Karpas-422 (cell line): ENCODE measurements at regions not wholly inside any gene's neighbourhood (a gene's known extent, or its start where the extent isn't known, plus 50 kb on each side); places are given as distances from the start of the nearest gene placed in this dataset.

Source experiments
- DNase-seq: peaks from one replicate; pipeline ENCODE4 v3.0.0-alpha.2; 2015
- H2AFZ ChIP-seq: fragments of 200-600 bp; sonication (generic); 2 replicates; pipeline ENCODE4 v1.6.1; 2014; ENCODE audit warnings: antibody characterized with exemption, low read length, mixed read lengths
- H3K27ac ChIP-seq: fragments of 200-600 bp; sonication (generic); 2 replicates; pipeline ENCODE4 v1.5.1; 2014; ENCODE audit warnings: mild to moderate bottlenecking, low read length, moderate library complexity
- H3K27me3 ChIP-seq: fragments of 200-600 bp; sonication (generic); 2 replicates; pipeline ENCODE4 v1.6.1; 2014; ENCODE audit warnings: low read length, mixed read lengths
- H3K36me3 ChIP-seq: fragments of 200-600 bp; sonication (generic); 2 replicates; pipeline ENCODE4 v1.6.1; 2014; ENCODE audit warnings: low read length, mixed read lengths; ENCODE audit not compliant: insufficient read depth
- H3K4me1 ChIP-seq: fragments of 200-600 bp; sonication (generic); 2 replicates; pipeline ENCODE4 v1.6.1; 2014; ENCODE audit warnings: mild to moderate bottlenecking, low read length, mixed read lengths
- H3K4me2 ChIP-seq: fragments of 200-600 bp; sonication (generic); 2 replicates; pipeline ENCODE4 v1.6.1; 2014; ENCODE audit warnings: low read length, low read depth, mild to moderate bottlenecking; ENCODE audit not compliant: poor library complexity, severe bottlenecking
- H3K4me3 ChIP-seq: fragments of 200-600 bp; sonication (generic); 2 replicates; pipeline ENCODE4 v1.5.1; 2014; ENCODE audit warnings: mild to moderate bottlenecking, antibody characterized with exemption, low read length, mixed read lengths
- H3K79me2 ChIP-seq: fragments of 200-600 bp; sonication (generic); 2 replicates; pipeline ENCODE4 v1.6.1; 2014; ENCODE audit warnings: mild to moderate bottlenecking, low read length, mixed read lengths
- H3K9ac ChIP-seq: fragments of 200-600 bp; sonication (generic); 2 replicates; pipeline ENCODE4 v1.6.0; 2014; ENCODE audit warnings: low read length
- H3K9me2 ChIP-seq: fragments of 200-600 bp; sonication (generic), shearing (Covaris generic); replicated peaks from 2 replicates; pipeline ENCODE4 v1.6.0; 2014; ENCODE audit warnings: mild to moderate bottlenecking, low read length, moderate library complexity; ENCODE audit not compliant: insufficient read depth
- H3K9me3 ChIP-seq: fragments of 300-700, 200-600 bp; sonication (generic); 2 replicates; pipeline ENCODE4 v1.6.1; 2014; ENCODE audit warnings: low read length, mixed read lengths
- H4K20me1 ChIP-seq: fragments of 200-600 bp; sonication (generic); 2 replicates; pipeline ENCODE4 v1.6.1; 2014; ENCODE audit warnings: mild to moderate bottlenecking, antibody characterized with exemption, low read length, low read depth; ENCODE audit not compliant: insufficient read depth

- H3K9me2 ChIP-seq: no peaks in the 10 kb centered on the region
- no peak overlapping the region for H3K4me2 ChIP-seq
- no peak for DNase-seq
- H2AFZ ChIP-seq: no peak overlapping the region
- no peaks in the 10 kb centered on the region for H3K79me2 ChIP-seq
- no peak overlapping the region for H3K4me3 ChIP-seq
- H3K4me1 ChIP-seq: no peaks in the 10 kb centered on the region
- H3K9ac ChIP-seq: no peak overlapping the region
- no peaks in the 10 kb centered on the region for H4K20me1 ChIP-seq
- no peak overlapping the region for H3K27ac ChIP-seq
- no peaks in the 10 kb centered on the region; the same call in 1 of the 2 replicates for H3K9me3 ChIP-seq
- H3K27me3 ChIP-seq: no peaks in the 10 kb centered on the region
- no peaks in the 10 kb centered on the region for H3K36me3 ChIP-seq
Measured at GRCh38 chr2:187215532-187216240, 232.4 kb downstream of the CALCRL start.

- H3K4me2 ChIP-seq: no peak overlapping the region
- H2AFZ ChIP-seq: no peak overlapping the region
- no peak overlapping the region for H3K9ac ChIP-seq
- H3K27me3 ChIP-seq: no peaks in the 10 kb centered on the region
- H3K9me3 ChIP-seq: no peaks in the 10 kb centered on the region; the same call in 1 of the 2 replicates
- H3K79me2 ChIP-seq: no peaks in the 10 kb centered on the region
- no peaks in the 10 kb centered on the region for H3K4me1 ChIP-seq
- no peak overlapping the region for H3K4me3 ChIP-seq
- H4K20me1 ChIP-seq: no peaks in the 10 kb centered on the region
- DNase-seq: no peak
- no peaks in the 10 kb centered on the region for H3K36me3 ChIP-seq
- no peak overlapping the region for H3K27ac ChIP-seq
- no peaks in the 10 kb centered on the region for H3K9me2 ChIP-seq
Measured at GRCh38 chr2:187214306-187214705, 233.7 kb downstream of the CALCRL start.

GRCh38 chr2:187213798-187214197, 234.3 kb downstream of the CALCRL start:
- Histone ChIP-seq H3K27me3 (no peaks in the 10 kb centered on the region), H3K4me1 (no peaks in the 10 kb centered on the region)
- no peak for DNase-seq

GRCh38 chr2:187210726-187211125, 237.3 kb downstream of the CALCRL start:
- H3K36me3 ChIP-seq: no peaks in the 10 kb centered on the region
- no peak for DNase-seq
- H4K20me1 ChIP-seq: no peaks in the 10 kb centered on the region
- no peak overlapping the region for H3K9ac ChIP-seq
- H2AFZ ChIP-seq: no peak overlapping the region
- H3K79me2 ChIP-seq: no peaks in the 10 kb centered on the region
- no peaks in the 10 kb centered on the region for H3K9me2 ChIP-seq
- H3K9me3 ChIP-seq: no peaks in the 10 kb centered on the region; the same call in 1 of the 2 replicates
- H3K4me3 ChIP-seq: no peak overlapping the region
- no peak overlapping the region for H3K4me2 ChIP-seq
- H3K27ac ChIP-seq: no peak overlapping the region
- H3K27me3 ChIP-seq: no peaks in the 10 kb centered on the region
- H3K4me1 ChIP-seq: no peaks in the 10 kb centered on the region

More at GRCh38 chr2:187213798-187214197, 234.3 kb downstream of the CALCRL start:
- H2AFZ ChIP-seq: no peak overlapping the region
- H3K4me3 ChIP-seq: no peak overlapping the region
- H3K9ac ChIP-seq: no peak overlapping the region
- H3K9me2 ChIP-seq: no peaks in the 10 kb centered on the region
- no peak overlapping the region for H3K4me2 ChIP-seq
- H4K20me1 ChIP-seq: no peaks in the 10 kb centered on the region
- H3K27ac ChIP-seq: no peak overlapping the region
- no peaks in the 10 kb centered on the region for H3K36me3 ChIP-seq
- no peaks in the 10 kb centered on the region for H3K79me2 ChIP-seq
- H3K9me3 ChIP-seq: no peaks in the 10 kb centered on the region; the same call in 1 of the 2 replicates

GRCh38 chr2:187208199-187208785, 239.8 kb downstream of the CALCRL start:
- Histone ChIP-seq H3K27ac (no peak overlapping the region), H4K20me1 (no peaks in the 10 kb centered on the region), H3K9me3 (no peaks in the 10 kb centered on the region), H3K4me3 (no peak overlapping the region), H3K9ac (no peak overlapping the region), H3K4me2 (no peak overlapping the region), H3K36me3 (no peaks in the 10 kb centered on the region), H3K4me1 (no peaks in the 10 kb centered on the region), H2AFZ (no peak overlapping the region), H3K79me2 (no peaks in the 10 kb centered on the region), H3K27me3 (no peaks in the 10 kb centered on the region), H3K9me2 (no peaks in the 10 kb centered on the region)
- no peak for DNase-seq

GRCh38 chr2:187207126-187207525, 240.9 kb downstream of the CALCRL start:
- H3K27me3 ChIP-seq: no peaks in the 10 kb centered on the region
- H3K4me2 ChIP-seq: no peak overlapping the region
- no peak overlapping the region for H3K4me3 ChIP-seq
- H3K9ac ChIP-seq: no peak overlapping the region
- no peaks in the 10 kb centered on the region for H3K9me3 ChIP-seq
- no peaks in the 10 kb centered on the region for H4K20me1 ChIP-seq
- no peak overlapping the region for H2AFZ ChIP-seq
- no peak overlapping the region for H3K27ac ChIP-seq
- H3K36me3 ChIP-seq: no peaks in the 10 kb centered on the region
- H3K4me1 ChIP-seq: no peaks in the 10 kb centered on the region
- no peaks in the 10 kb centered on the region for H3K79me2 ChIP-seq
- DNase-seq: no peak
- no peaks in the 10 kb centered on the region for H3K9me2 ChIP-seq

GRCh38 chr2:187206471-187206870, 241.6 kb downstream of the CALCRL start:
- Histone ChIP-seq H3K36me3 (no peaks in the 10 kb centered on the region), H3K9ac (no peak overlapping the region), H3K4me2 (no peak overlapping the region), H2AFZ (no peak overlapping the region), H3K9me3 (no peaks in the 10 kb centered on the region; the same call in 1 of the 2 replicates), H3K27me3 (no peaks in the 10 kb centered on the region), H3K79me2 (no peaks in the 10 kb centered on the region), H3K4me1 (no peaks in the 10 kb centered on the region), H3K27ac (no peak overlapping the region), H3K9me2 (no peaks in the 10 kb centered on the region), H3K4me3 (no peak overlapping the region), H4K20me1 (no peaks in the 10 kb centered on the region)
- DNase-seq: no peak

GRCh38 chr2:187206071-187206470, 242.0 kb downstream of the CALCRL start:
- no peaks in the 10 kb centered on the region for H3K36me3 ChIP-seq
- H4K20me1 ChIP-seq: no peaks in the 10 kb centered on the region
- H2AFZ ChIP-seq: no peak overlapping the region
- no peaks in the 10 kb centered on the region; the same call in 1 of the 2 replicates for H3K9me3 ChIP-seq
- H3K4me2 ChIP-seq: no peak overlapping the region
- no peaks in the 10 kb centered on the region for H3K27me3 ChIP-seq
- no peak for DNase-seq
- H3K9me2 ChIP-seq: no peaks in the 10 kb centered on the region
- H3K27ac ChIP-seq: no peak overlapping the region
- no peak overlapping the region for H3K4me3 ChIP-seq
- H3K79me2 ChIP-seq: no peaks in the 10 kb centered on the region
- no peak overlapping the region for H3K9ac ChIP-seq
- H3K4me1 ChIP-seq: no peaks in the 10 kb centered on the region
